GM23248 (cell line): ENCODE measurements at regions not wholly inside any gene's neighbourhood (a gene's known extent, or its start where the extent isn't known, plus 50 kb on each side); places are given as distances from the start of the nearest gene placed in this dataset.

Source experiments
- EZH2 ChIP-seq: fragments of 200-600 bp; sonication (generic); IDR thresholded peaks from 2 replicates; pipeline ENCODE4 v1.6.1; 2018; ENCODE audit warnings: antibody characterized with exemption, mild to moderate bottlenecking; ENCODE audit not compliant: insufficient read depth, poor library complexity, severe bottlenecking
- EZH2phosphoT487 ChIP-seq: fragments of 200-600 bp; sonication (generic); IDR thresholded peaks from 2 replicates; pipeline ENCODE4 v1.6.1; 2018; ENCODE audit warnings: antibody characterized with exemption, moderate library complexity, mild to moderate bottlenecking, low read depth; ENCODE audit not compliant: insufficient read depth

DNA sequence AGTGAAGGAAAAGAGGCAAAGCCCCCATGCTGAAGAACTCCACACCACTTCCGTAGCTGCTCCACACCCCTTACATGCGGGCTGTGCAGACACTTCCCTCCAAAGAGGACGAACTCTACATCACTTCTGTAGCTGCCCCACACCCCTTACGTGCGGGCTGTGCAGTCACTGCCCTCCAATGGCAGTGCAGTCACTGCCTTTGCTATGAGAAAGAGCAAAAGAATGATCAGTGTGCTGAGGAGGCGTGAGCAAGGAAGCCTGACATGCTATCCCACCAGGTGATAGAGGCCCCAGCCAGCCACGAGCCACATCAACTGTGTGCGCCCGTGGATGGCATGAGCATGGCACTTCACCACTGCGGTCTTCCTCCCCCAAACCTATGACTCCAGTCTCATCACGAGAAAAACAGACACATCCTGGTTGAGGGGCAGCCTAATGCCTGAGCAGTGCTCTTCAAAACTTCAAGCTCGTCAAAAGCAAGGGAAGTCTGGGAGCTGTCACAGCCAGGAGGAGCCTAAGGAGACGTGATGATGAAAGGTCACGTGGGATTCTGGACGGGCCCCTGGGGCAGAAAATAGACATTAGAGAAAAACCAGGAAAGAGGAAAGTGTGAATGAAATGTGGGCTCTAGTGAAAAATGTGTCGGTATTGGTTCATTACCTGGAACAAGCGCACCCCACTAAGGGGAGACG lies 60.8 kb upstream of the C14orf180 start:
- TF ChIP-seq EZH2, result no peak
- TF ChIP-seq EZH2phosphoT487, result no peak
